Dedifferentiated amniotic fluid mesenchymal stem cell (primary cell): ENCODE measurements at regions not wholly inside any gene's neighbourhood (a gene's known extent, or its start where the extent isn't known, plus 50 kb on each side); places are given as distances from the start of the nearest gene placed in this dataset.
"Not testable (repeated sequence)": the region's sequence is repeated elsewhere in the genome, so short reads cannot be mapped to it uniquely, and the experiment has no call there.

ENCODE experiments used
- DNase-seq: peaks from one replicate; pipeline ENCODE4 v3.0.0-alpha.2; 2016; ENCODE audit errors: extremely low spot score

- no peak for DNase-seq
Observed at GRCh38 chr10:23870651-23871610, 338.0 kb upstream of the KIAA1217 start.

GRCh38 chr10:23872290-23872689 is 336.6 kb upstream of the KIAA1217 start:
- no peak for DNase-seq

GRCh38 chr10:23877791-23878320 is 331.1 kb upstream of the KIAA1217 start:
- no peak for DNase-seq

- no peak for DNase-seq
Observed at GRCh38 chr10:23884670-23885069, 324.3 kb upstream of the KIAA1217 start.

GRCh38 chr10:23885853-23886252 is 323.1 kb upstream of the KIAA1217 start:
- DNase-seq, result no peak

- no peak for DNase-seq
Observed at GRCh38 chr10:23886355-23886754, 322.6 kb upstream of the KIAA1217 start.

- DNase-seq, result no peak
Observed at GRCh38 chr10:23891301-23891700, 317.6 kb upstream of the KIAA1217 start.

GRCh38 chr10:23892296-23892695 is 316.6 kb upstream of the KIAA1217 start:
- no peak for DNase-seq

- DNase-seq, result no peak
Observed at GRCh38 chr10:23897267-23897666, 311.7 kb upstream of the KIAA1217 start.

- DNase-seq, result no peak
Observed at GRCh38 chr10:23897861-23898260, 311.1 kb upstream of the KIAA1217 start.

- no peak for DNase-seq
Observed at GRCh38 chr10:23899166-23899565, 309.8 kb upstream of the KIAA1217 start.

- DNase-seq, result no peak
Observed at GRCh38 chr10:23910291-23910690, 298.6 kb upstream of the KIAA1217 start.

- DNase-seq, result no peak
Observed at GRCh38 chr10:23912884-23913404, 296.0 kb upstream of the KIAA1217 start.

GRCh38 chr10:23914641-23915040 is 294.3 kb upstream of the KIAA1217 start:
- DNase-seq, result no peak

GRCh38 chr10:23917251-23917840 is 291.6 kb upstream of the KIAA1217 start:
- DNase-seq, result no peak

- no peak for DNase-seq
Observed at GRCh38 chr10:23918090-23918723, 290.7 kb upstream of the KIAA1217 start.

GRCh38 chr10:23918839-23919238 is 290.1 kb upstream of the KIAA1217 start:
- no peak for DNase-seq

- DNase-seq, result no peak
Observed at GRCh38 chr10:23927576-23928325, 281.2 kb upstream of the KIAA1217 start.

- DNase-seq, result not testable (repeated sequence)
Observed at GRCh38 chr10:23934023-23934422, 274.9 kb upstream of the KIAA1217 start.

- no peak for DNase-seq
Observed at GRCh38 chr10:23945845-23946244, 263.1 kb upstream of the KIAA1217 start.

GRCh38 chr10:23951841-23952240 is 257.1 kb upstream of the KIAA1217 start:
- no peak for DNase-seq
